Stimulated activated CD4-positive, alpha-beta T cell treated with anti-CD3 and anti-CD28 coated beads, Interleukin-15, amount 100 ng/mL, for 24 hours (primary cell): ENCODE measurements at regions not wholly inside any gene's neighbourhood (a gene's known extent, or its start where the extent isn't known, plus 50 kb on each side); places are given as distances from the start of the nearest gene placed in this dataset.

Experiments
- DNase-seq: peaks from one replicate; pipeline ENCODE4 v3.0.0-alpha.2; 2020

DNA sequence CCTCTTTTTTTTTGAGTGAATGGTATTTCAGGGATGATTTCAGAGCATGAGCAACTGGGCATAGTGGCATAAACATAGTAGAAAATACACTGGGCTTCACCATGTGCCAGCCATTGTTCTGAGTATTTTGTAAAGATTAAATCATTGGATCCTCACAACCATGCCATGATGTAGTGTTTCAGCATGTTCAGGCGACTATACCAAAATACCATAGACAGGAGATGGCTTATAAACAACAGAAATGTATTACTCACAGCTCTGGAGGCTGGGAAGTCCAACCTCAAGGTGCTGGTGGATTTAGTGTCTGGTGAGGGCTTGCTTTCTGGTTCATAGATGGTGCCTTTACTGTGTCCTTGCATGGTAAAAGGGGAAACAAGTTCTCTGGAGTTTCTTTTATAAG, 101.5 kb upstream of the KL start:
- DNase-seq: no peak

DNA sequence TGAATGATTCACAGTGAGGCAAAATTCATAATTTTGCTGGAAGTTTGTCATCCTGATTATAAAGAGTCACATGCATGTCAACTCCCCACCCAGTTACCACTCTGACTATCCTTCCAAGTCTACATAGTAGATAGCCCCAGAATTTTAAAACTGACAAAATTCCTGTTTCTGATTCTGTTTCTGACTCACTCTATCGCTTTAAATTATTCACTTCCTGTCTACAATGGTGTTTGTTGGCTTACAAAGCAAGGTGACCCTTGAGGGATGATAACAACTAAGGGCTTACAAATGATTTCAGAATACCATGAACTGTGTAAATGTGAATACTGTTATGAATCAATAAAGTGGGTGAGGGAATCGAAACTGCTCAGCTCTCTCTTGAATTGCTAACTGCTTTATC, 98.7 kb upstream of the KL start:
- peak; percentile 34 for DNase-seq

DNA sequence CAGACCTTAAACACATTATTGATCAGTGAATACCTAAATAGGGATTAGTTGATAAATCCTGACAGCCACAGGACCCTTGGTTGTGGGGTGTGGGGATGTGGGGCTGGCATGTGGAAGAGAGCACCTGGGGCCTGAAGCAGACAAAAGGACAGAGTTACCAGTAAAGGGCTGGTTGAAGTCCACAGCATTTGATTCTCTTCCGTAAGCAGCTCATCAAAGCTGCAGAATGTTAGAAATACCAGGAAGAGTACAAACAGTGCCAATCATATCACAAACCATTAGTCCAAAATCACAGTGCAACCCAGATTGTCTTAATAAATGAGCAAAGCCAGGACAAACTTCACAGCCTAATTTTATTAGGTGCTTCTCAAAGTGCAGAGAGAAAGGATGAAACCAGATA, 92.5 kb upstream of the KL start:
- DNase-seq: no peak

DNA sequence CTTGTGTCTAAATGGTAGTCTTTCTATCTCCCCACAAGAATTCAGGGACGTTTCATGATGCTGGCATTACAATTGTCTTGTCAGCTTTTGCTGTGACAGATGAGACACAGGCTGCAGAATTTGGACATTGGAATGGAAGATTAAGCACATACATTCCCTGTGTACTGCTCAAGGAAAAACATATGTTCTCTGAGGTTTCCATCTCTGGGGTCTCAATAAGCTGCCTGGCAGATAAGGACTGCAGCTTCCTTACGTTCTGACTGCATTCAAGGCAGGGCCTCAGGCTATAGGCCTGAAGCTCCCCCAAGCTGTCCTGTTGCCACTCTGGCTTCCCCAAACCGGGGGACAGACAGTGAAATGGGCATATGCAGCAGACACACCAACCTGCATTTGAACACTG, 91.3 kb upstream of the KL start:
- DNase-seq: no peak

DNA sequence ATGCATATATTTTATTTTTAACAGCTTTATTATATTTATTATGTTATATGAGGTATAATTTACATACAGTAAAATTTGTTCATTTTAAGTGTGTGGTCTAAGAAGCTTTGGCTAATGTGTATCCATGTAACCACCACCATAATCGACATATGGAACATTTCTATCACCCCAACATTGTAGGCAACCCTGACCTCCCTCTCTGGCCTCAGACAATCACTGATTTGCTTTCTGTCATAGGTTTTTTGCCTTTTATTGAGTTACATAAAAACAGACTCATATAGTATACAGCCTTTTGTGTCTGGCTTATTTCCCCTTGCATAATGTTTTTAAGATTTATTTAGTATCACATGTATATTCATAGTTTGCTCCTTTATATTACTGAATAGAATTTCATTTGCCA, 90.7 kb upstream of the KL start:
- no peak for DNase-seq

DNA sequence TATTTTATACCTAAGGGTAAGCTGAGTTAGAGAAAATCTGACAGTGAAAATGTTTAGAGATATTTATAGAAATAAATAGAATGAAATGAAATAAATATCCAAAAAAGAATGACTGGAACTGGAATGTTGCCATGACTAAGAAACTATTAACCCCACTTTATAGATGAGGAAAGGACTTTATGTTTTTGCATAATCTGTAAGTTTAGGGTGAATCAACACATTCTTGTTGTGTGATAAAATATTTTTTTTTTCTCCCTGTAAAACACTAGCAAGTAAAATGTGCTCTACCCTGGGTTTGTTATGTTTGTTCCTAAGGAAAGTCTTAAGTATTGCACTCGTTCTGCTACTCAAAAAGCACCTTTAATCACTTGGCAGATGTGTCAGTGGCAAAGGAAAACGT, 83.8 kb upstream of the KL start:
- DNase-seq: no peak

DNA sequence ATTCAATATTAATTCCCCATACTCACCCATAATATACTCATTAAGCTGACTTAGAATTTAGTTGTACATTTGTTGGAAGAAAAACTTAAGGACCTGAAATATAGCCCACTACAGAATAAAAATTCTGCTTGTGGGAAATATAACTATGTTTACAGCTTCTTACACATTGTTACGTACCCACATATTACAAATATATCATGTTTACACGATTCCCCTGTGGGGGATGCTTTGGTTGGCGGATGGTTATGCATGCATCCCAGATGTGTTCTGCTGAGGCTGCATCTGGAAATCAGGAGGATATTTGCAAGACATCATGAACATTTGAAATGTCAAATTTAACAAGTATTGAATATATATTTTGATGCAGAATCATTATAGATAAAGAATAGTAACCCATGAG, 79.5 kb upstream of the KL start:
- DNase-seq: no peak

DNA sequence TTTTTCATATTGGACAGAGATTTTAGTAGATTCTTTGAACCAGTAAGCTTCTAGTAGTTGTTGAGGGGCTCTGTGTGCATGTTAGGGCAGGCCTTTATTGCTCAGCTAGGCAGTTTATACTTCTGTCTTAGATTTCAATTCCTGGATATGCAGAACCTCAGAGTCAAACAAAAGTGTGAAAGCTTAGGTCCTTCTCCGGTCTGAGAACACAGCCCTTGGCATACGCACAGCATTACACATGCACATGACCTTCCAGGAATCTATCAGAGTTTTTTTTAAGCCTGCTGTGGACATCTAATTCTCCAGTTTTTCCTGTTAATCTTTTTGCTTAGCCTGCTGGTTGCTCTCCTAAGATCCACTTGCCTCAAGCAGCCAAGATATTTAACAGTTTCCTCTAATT, 77.9 kb upstream of the KL start:
- no peak for DNase-seq

DNA sequence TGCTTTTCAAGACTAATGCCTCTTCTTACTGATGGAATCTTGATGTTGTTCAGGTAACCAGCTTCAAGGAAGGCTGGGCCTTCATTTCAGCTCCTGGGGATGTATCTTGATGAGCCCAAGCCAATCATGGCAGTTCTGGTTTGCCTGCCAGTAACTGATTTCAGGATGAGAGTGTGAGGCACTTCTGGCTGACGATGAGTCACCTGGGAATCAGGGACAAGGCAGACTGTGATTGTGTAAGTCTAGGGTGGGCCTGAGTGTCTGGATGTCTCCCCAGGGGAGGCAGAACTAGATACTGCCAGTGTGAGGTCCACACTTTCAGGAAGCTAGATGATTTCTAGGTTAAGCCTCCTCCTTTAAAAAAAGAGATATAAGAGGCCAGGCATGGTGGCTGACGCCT, 77.3 kb upstream of the KL start:
- no peak for DNase-seq

DNA sequence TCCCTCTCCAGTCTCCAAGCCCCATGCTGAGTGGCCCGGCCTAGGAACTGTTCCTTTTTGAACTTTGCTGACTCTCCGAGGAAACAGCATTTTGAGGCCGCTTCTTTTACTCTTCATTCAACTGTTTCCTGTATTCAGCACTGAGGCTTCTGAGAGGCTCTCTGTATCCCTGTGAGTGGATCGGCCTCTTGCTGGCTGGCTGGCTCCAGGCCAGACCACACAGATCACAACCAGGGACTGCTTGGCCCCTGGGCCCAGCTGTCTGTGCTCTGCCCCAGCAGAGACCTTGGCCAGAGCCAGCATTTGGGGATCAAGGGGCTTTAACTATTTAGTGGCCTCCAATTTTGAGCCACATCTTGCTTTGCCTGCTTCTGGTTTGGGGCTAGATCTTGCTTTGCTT, 75.6 kb upstream of the KL start:
- no peak for DNase-seq

DNA sequence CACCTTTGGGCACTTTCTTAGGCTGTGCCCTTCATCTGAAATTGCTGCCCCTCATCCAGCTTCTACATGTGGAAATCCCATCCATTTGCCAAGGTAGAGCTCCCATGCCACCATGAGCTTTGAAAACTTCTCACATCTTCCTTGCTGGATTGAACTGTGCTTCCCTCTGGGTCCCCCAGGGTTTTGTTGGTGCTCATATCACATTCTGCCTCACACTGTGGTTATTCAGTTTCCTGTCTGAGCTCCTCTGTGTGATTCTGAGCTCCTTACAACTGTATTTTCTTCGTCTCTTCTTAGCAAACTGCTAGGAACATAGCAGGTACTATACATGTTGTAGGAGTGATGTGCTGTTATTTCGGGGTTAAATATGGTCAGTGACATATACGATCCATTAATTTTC, 74.9 kb upstream of the KL start:
- no peak for DNase-seq

DNA sequence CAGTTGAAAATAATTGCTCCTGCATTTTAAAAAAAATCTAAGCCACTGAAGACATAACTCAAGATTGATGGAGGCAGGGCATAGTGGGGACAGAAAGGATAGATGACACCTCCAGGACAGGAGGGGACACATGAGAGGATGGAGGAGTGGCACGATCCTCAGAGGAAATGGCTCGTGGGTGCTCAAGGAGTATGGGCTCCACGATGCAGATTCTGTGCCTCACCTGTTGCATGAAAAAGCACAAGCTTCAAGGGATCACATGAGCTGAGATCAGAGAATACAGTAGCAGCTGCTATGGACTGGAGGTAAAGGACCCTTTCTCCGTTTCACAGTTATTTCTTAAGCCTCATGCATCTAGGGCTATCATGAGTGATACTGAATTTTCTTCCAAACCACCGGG, 69.7 kb upstream of the KL start:
- no peak for DNase-seq

DNA sequence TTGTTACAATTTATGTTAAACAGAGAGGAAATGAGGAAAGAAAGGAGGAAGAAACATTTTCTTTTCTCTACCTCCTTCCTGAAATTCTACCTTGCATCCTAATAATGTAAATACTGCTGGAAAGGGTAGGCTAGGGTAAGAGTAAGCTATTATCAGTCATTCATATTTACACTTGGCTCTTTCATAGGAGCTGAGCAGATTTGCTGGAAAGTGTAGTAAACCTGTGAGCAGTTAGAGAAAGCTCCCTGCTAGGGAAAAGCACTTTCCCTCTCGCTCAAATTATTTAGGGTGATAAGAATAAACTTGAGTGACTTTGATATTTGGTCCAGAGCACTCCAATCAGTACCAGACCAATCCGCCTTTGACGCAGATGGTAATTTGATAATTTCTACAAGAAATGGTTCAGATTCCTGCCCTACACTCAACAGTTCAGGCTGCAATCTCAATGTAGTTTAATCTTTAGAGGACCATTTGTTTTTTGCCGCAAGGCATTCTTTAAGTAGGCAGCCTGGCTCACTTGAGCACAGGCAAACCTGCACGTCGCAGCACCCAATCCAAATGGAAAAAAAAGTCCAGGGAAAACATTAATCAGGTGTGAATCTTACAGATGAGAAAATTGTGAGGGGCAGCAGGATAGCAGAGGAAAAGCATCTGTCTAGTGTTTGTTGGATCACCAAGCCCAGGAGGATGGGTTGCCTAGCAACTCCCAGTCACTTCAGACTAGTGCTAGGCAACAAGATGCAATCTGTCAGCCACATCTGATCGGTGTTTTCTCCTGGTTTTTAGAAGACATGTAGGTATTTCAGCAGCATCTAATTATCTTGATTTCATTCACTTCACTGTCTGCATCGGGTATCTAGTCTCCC, 68.6 kb upstream of the KL start:
- DNase-seq: no peak

DNA sequence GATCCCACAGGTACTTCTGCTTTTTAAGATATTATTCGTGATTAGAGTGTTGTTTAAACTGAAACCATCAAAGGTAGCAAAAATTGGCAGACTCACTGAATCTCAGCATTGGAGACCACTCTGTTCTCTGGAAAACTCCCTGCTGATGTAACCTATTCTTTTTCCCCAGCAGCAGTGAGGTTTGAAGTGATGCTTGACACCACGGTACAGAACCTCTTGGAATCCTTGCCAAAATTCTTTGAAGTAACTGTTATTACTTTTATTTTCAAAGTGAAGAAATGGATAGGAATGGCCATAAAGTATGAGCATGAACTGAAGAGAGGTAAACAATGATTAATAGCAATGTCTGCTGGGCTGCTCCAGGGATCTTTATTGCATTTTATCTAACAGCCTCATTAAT, 66.4 kb upstream of the KL start:
- DNase-seq: no peak

DNA sequence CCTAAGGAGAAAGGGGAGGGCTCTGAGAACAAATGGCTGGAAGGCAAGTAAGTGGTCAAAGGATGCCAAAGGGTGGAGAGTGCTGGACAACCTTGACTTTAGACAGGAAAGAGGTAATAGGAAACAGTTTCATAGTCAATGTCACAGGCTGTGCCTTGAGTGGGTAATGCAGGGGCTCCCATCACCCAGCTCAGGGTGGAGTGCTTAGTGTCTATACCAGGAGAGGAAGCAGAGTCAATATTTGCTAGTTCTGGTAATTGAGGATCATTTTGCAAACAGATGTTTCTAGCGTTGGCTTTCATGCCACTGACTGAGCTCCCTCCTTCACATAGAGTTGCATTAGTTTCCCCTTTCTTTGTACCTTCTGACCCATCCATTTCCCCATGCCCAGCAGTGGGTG, 64.6 kb upstream of the KL start:
- DNase-seq: no peak

DNA sequence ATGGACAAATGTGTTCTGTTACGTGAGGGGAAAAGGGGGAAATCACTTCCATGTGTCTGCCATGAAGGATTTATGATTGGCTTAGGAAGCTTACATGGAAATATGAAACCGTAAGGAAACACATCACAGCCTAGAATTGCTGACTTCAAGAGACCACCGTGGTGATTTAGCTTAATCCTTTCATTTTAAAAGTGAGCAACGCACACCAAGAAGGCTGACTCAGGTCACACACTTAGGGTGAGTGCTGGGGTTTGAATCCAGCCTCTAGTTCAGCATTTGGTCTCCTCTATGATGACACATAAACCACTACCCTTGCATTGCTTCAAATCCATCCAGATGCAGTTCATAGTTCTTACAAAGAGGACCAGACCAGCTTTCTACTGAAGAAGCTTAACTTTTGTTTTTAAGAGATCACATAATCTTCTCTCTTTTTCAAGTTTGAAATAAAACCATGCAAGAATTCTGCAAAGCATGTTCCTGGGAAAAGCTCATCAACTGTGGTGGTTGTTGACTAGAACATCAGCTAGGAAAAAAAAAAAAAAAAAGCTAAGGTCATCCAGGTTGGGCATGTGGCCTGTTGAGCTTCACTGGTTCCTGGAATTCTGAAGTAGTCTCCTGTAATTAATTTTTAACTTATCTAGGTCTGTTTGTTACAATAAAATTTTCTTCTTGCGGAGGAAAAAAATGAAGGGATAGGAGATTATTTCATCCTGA, 60.2 kb upstream of the KL start:
- DNase-seq: no peak

DNA sequence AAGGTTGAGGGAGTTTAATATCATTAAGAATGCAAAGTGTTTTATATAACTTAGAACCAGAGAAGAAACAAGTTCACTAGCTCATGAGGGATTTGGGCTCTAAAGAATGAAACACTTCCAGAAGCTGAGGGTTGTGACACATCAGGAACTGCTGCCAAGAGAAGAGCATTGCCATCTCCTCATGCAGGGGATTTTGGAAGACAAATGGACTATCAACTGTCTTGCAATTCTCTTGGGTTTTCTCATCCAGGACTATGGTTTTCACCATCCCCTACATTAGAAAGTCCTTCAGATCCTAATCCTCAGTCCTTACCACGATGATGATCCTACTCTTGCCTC, 59.7 kb upstream of the KL start:
- DNase-seq: no peak

DNA sequence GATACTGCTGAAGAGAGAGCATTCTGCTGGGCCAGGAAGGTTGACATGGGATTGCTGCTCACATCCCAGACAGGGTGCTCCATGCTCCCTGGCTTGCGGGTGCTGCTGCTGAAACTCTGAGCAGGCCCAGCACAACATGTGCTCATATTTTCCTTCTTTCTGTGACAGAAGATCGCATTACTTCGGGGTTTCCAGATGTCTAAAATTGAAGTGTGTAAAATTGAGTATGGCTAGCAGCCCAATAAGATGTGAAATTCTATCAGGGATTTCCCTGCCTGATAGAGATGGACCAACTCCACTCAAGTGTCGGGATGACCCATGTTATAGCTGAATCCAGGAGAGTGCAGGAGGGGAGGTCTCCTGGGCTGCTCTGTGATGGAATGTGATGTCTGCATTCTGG, 55.6 kb upstream of the KL start:
- DNase-seq: no peak

DNA sequence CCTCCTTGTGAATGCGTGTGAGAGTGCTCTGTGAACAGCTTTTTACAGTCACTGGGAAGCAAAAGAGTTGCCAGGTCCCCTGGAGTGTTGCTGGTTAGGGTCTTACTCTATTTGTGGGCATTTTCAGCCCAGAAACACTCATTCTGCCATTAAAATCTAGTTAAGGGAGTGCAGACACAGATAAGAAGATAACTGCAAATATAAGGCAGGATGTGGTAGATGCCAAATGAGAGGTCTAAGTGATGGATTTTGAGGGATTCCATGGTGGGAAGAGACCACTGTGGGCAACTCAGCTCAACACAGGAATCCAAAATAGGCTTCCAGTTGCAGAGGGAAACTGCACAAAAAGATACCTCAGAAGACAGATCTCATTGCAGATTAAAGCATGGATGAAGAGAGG, 54.5 kb upstream of the KL start:
- DNase-seq: no peak

DNA sequence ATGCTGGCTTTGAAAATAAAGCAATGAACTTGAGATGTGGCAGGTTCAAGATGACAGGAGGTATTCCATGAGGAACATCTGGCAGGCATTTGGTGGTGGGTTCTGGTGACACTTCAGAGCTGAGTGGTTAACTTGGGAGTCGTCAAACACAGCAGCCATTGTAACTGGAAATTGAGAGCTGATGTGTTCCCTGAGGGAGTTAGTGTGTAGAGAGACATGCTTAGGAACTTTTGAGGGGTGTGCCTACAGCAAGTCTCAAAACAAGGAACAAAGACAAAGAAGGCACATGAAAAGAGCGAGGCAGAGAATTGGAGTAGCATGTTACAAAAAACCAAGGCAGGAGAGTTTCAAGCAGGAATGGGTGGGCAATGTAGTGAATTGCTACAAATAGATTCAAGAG, 53.9 kb upstream of the KL start:
- no peak for DNase-seq

DNA sequence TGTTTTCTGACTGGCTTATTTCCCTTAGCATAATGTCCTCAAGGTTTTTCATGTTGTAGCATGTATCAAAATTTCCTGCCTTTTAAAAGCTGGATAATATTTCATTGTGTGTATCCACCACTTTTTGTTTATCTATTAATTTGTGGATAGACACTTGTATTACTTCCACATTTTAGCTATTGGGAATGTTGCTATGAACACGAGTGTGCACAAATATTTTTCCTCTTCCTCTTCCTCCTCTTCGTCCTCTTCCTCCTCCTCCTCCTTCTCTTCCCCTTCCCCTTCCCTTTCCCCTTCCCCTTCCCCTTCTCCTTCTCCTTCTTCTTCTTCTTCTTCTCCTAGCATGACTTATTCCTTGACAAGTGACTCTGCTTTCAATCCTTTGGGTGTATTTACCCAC, 51.2 kb upstream of the KL start:
- no peak for DNase-seq
